ENCODE measurements at regions not wholly inside any gene's neighbourhood (a gene's known extent, or its start where the extent isn't known, plus 50 kb on each side); places are given as distances from the start of the nearest gene placed in this dataset.

DNA sequence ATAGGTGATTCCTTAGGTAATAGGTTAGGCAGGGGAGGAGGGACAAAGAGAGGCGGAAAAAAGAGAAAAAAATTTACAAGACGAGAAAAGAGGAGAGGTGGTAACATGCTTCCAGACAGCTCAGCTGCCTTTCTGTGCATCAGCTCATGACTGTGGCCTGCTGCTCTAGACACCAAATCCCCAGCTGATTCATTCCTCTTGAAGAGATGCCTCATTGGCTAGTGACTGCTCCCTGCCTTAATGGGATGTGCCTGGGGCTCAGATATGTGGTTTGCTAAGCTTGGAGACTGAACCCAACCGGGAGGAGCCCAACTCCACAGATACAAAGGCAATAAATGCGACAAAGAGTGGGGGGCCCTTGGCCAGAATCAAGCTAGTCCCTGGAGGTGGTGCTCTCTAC lies 105.9 kb upstream of the FAM20A start:
- Mint-ChIP-seq H3K4me3 (no peak overlapping the region), H3K4me1 (ENCODE audit: low read depth) (no peaks in the 10 kb centered on the region), H3K27ac (no peak overlapping the region), H3K9me3 (no peaks in the 10 kb centered on the region), H3K27me3 (ENCODE audit: low read depth) (peaks cover 12% of the 10 kb centered on the region), H3K36me3 (ENCODE audit: low read depth) (no peaks in the 10 kb centered on the region)

DNA sequence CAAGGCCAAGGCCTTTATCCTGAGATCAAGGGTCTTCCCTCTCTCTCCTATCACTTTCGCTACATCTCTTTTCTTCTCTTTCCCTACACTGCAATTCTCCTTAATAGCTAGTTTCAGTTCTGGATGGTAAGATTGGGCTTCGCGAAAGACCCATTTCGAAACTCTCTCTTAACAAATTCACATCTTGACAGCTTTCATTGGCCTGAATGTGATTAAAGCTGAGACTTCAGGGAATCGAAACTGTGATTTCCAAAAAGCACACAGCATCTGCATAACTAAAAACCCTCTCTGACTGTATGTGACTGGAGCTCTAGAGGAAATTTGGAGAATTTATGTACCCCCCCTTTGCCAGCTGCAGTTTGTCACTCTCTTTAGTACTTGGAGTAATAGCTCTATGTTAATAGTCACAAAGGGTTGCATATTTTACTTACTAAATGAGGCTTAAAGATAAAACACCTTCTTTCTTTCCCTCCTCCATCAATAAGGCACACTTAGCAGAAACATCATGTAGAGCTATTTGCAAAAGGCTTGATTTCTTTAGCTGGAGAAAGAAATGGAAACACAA lies 105.3 kb upstream of the FAM20A start:
- Mint-ChIP-seq H3K27me3 (ENCODE audit: low read depth) (peaks cover 12% of the 10 kb centered on the region), H3K4me1 (ENCODE audit: low read depth) (no peaks in the 10 kb centered on the region), H3K9me3 (no peaks in the 10 kb centered on the region), H3K27ac (no peak overlapping the region), H3K36me3 (ENCODE audit: low read depth) (no peaks in the 10 kb centered on the region), H3K4me3 (no peak overlapping the region)

DNA sequence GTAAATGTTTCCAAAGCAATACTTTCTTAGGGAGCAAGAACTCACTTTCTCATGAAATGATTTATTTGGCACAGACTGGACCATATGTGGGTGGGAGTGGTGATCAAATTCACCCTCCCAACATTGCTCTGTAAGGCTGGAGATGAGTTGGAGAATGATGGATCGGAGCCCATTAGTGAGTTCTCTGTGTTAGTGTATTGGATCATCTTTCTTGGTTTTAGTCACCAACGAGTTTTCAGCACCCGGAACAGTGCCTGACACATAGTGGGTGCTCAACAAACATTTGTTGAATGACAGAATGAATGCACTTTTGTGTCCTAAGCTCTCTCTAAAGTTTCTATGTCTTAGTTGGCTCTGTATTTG lies 104.5 kb upstream of the FAM20A start:
- Mint-ChIP-seq H3K27me3 (ENCODE audit: low read depth) (peaks cover 4% of the 10 kb centered on the region), H3K4me1 (ENCODE audit: low read depth) (no peaks in the 10 kb centered on the region), H3K36me3 (ENCODE audit: low read depth) (no peaks in the 10 kb centered on the region), H3K9me3 (no peaks in the 10 kb centered on the region), H3K27ac (no peak overlapping the region), H3K4me3 (no peak overlapping the region)

DNA sequence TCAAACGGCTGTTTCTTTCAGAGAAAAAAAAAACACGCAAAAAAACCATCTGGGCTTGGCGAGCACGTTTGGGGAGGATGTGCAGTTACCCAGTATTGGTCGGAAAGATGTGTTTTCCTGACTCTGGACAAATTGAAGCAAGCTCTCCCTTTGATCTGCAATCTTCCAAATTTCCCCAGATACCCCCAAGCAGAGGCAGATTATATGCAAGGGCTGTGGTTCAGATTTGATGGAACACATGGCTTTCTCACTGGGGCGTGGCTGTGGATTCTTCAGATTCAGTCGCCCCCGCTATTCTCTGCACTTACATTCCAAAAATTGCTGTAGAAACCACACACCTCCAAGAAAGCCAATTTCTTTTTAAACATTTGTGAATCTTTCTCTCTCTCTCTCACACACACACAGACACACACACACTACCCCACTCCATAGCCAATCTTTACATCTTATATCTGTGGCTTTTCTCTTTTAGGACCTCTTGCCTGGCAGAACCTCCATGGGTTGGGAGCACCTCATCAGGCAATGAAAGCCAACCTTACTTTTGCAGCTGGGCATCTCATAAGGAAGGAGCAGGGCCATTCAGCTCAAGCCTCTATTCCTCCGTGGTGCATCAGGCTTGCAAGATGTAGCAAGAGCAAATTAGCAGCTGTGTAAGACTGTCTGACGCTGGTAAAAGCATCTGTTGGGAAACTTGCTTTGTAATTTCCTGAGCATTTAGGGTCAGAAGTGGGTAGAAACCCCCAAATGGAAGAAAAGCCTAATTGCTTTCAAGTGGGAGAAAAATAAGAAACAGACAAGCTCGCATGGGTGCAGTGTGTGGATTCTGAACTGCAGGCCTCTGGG lies 103.9 kb upstream of the FAM20A start:
- Mint-ChIP-seq H3K4me3 (no peak overlapping the region), H3K4me1 (ENCODE audit: low read depth) (no peaks in the 10 kb centered on the region), H3K9me3 (no peaks in the 10 kb centered on the region), H3K27ac (no peak overlapping the region), H3K27me3 (ENCODE audit: low read depth) (peaks cover 3% of the 10 kb centered on the region), H3K36me3 (ENCODE audit: low read depth) (no peaks in the 10 kb centered on the region)

DNA sequence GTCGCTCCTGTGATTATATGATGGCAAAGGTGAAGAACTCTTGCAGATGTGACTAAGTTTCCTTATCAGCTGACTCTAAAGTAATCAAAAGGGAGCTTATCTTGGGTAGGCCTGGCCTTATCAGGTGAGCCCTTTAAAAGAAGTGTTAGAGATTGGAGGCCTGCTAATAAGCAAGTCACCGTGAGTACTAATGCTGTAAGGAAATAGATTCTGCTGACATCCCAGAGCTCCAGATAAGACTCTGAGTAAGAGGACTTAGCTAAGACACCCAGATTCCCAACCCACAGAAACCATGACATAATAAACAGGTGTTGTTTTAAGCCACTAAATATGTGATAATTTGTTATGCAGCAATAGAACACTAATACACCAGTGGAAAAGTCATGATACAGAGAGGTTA lies 99.9 kb upstream of the FAM20A start:
- Mint-ChIP-seq H3K27ac (no peak overlapping the region), H3K9me3 (no peaks in the 10 kb centered on the region), H3K4me1 (ENCODE audit: low read depth) (no peaks in the 10 kb centered on the region), H3K4me3 (no peak overlapping the region), H3K27me3 (ENCODE audit: low read depth) (peaks cover 3% of the 10 kb centered on the region), H3K36me3 (ENCODE audit: low read depth) (no peaks in the 10 kb centered on the region)

DNA sequence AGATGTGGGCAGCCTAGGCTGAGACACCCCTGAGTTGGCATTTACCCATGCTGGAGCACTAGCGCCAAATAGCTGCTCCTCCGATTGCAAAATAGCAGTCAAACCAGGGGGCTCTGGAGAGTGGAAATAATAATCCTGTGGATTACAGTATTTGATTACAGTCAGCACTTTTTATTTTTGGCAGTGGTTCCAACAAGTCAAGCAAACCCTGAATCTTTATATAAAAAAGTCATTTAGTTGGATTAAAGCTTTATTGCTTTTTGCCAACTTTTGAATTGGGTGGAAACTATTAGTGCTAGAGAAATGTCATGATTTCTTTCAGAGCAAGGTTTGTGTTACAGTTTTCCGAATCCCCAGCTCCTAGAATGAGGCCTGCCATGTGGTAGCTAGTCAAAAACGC lies 99.3 kb upstream of the FAM20A start:
- Mint-ChIP-seq H3K27ac (no peak overlapping the region), H3K4me1 (ENCODE audit: low read depth) (no peaks in the 10 kb centered on the region), H3K27me3 (ENCODE audit: low read depth) (peaks cover 3% of the 10 kb centered on the region), H3K36me3 (ENCODE audit: low read depth) (no peaks in the 10 kb centered on the region), H3K4me3 (no peak overlapping the region), H3K9me3 (no peaks in the 10 kb centered on the region)

DNA sequence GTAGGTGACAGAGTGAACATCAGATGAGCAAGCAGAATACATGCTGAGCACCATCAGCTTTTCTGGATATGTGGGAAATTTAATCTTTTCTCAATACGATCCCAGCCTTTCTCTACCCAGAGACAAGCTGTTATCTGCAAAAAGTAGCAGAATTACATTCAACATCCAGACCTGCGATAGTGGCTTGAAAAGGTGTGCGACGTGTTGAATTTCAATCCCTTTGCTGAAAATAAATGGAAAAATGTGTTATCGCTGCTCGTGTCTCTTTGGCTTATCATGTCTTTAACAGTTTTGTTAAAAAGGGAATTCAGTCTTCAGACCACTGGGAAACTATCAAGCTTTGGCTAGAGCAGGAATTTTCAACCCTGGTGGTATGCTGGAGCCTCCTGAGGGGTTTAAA lies 98.8 kb upstream of the FAM20A start:
- H3K27ac Mint-ChIP-seq = no peak overlapping the region
- H3K4me1 Mint-ChIP-seq (ENCODE audit: low read depth) = no peaks in the 10 kb centered on the region
- H3K27me3 Mint-ChIP-seq (ENCODE audit: low read depth) = peaks cover 3% of the 10 kb centered on the region
- no peaks in the 10 kb centered on the region for H3K36me3 Mint-ChIP-seq (ENCODE audit: low read depth)
- no peak overlapping the region for H3K4me3 Mint-ChIP-seq
- no peaks in the 10 kb centered on the region for H3K9me3 Mint-ChIP-seq

DNA sequence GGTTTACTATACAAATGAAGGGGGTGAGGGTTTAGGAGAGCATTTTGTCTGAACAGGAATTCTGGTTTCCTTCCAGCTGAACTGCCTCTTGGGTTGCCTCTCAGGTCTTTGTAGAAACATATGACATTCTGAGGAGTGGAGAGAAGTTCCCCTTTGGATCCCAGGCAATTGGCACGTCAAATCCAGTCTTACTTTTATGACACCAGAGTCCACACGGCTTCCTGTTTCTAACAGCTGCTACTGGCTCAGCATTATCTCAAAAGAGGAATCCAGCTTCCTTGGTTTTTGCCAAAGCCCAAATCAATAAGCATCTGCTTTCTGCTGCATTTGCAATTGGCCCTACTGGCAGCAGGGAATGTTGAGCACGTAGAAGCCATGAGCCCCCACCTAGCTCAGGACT lies 97.6 kb upstream of the FAM20A start:
- no peak overlapping the region for H3K4me3 Mint-ChIP-seq
- H3K27me3 Mint-ChIP-seq (ENCODE audit: low read depth) = peaks cover 3% of the 10 kb centered on the region
- H3K4me1 Mint-ChIP-seq (ENCODE audit: low read depth) = no peaks in the 10 kb centered on the region
- H3K9me3 Mint-ChIP-seq = no peaks in the 10 kb centered on the region
- H3K36me3 Mint-ChIP-seq (ENCODE audit: low read depth) = no peaks in the 10 kb centered on the region
- no peak overlapping the region for H3K27ac Mint-ChIP-seq

DNA sequence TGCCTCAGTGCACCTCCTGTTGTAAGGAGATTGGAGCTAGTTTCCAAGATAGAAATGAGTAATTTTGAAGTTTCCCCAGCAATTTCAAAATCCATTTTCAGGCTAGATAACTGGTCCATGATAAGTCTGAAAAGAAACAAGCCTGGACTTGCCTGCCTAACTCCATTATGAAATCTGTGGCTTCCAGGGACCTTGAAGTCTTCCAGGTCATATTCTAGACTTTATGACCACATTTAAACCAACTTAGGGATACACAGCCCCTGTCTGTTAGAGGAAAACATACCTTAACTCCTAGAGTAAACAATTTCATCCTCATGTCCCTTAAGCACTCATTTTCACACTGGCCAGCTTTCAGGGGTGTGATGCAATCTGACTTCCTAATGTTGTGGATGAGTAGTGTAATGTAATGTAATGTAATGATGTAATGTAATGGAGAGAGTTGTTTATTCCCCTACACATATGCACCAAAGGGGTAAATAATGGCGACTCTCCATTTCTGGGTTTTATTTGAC lies 96.7 kb upstream of the FAM20A start:
- Mint-ChIP-seq H3K27me3 (ENCODE audit: low read depth) (no peaks in the 10 kb centered on the region), H3K4me1 (ENCODE audit: low read depth) (no peaks in the 10 kb centered on the region), H3K27ac (no peak overlapping the region)

DNA sequence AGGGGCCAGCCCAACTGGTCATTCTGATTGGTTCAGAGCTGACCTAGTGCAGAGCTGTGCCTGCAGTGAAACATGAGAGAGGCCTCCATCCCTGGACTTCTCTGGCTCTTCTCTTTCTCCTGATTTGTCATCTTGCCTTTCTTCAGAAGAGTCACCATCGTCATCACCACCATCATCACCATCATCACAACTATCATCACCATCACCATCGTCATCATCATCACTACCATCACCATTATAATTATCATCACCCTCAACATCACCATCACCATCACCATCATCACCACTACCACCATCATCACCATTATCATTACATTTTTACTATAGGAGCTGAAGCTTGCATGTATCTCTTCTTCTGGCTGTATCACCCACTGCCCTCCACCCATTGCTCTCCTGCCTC lies 94.5 kb upstream of the FAM20A start:
- H3K36me3 Mint-ChIP-seq (ENCODE audit: low read depth) = no peaks in the 10 kb centered on the region
- H3K27me3 Mint-ChIP-seq (ENCODE audit: low read depth) = peaks cover 2% of the 10 kb centered on the region
- H3K4me3 Mint-ChIP-seq = no peak overlapping the region
- H3K27ac Mint-ChIP-seq = no peak overlapping the region
- no peaks in the 10 kb centered on the region for H3K9me3 Mint-ChIP-seq
- no peaks in the 10 kb centered on the region for H3K4me1 Mint-ChIP-seq (ENCODE audit: low read depth)

More for the DNA sequence above, 96.7 kb upstream of the FAM20A start:
- Mint-ChIP-seq H3K9me3 (no peaks in the 10 kb centered on the region), H3K4me3 (no peak overlapping the region), H3K36me3 (ENCODE audit: low read depth) (no peaks in the 10 kb centered on the region)

DNA sequence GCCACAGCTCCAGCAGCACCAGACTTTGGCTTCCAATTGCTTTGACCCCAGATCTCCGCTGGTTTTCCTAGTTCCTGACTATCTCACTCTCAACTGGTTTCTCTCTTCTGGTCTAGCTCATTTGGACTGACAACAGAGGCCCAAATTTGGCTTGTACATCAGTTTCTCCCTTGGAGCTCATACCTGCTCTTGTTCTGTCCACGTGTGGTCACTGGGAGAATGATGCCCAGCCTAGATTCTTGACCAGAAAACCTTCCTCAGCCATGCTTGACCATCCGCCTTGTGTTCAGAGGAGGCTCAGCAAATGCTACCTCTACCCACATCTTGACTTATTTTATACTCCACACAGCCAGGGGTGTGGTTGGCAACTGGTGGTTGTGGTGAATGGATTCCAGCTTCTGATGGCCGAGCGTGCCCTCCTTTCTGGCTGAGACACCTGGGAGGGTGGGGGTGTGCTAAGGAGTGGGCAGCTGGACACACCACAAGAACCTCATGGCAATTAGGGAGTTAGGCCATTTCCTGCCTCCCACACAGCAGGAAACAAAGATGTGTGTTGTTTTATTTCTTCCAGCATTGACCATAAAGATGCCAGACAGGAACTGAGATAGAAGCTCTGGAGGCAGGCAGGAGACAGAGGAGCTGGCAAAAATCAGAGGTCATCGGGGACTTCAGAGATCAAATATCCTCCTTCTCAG lies 93.8 kb upstream of the FAM20A start:
- Mint-ChIP-seq H3K9me3 (no peaks in the 10 kb centered on the region), H3K4me1 (ENCODE audit: low read depth) (no peaks in the 10 kb centered on the region), H3K4me3 (no peak overlapping the region), H3K27ac (no peak overlapping the region), H3K36me3 (ENCODE audit: low read depth) (no peaks in the 10 kb centered on the region), H3K27me3 (ENCODE audit: low read depth) (peaks cover 4% of the 10 kb centered on the region)

DNA sequence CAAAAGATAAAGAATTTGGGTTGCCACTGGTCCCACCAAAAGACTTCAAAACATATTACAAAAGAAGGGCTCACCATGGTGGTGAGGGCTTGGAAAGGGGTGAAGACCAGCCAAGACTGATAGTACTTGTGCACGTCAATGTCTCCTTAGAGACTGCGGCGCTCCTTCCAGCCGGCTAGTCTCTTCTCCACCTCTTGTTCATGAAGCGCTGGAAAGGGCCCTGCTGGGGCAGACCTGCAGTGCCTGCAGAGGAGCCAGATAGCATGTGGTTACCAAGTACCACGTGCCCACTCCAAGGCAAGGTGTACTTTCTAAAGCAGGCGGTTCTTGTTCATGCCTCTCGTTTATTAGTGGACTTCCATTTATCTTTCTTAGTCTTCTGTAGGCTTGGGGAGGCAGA lies 92.7 kb upstream of the FAM20A start:
- H3K27ac Mint-ChIP-seq = no peak overlapping the region
- H3K4me3 Mint-ChIP-seq = no peak overlapping the region
- no peaks in the 10 kb centered on the region for H3K36me3 Mint-ChIP-seq (ENCODE audit: low read depth)
- peaks cover 4% of the 10 kb centered on the region for H3K27me3 Mint-ChIP-seq (ENCODE audit: low read depth)
- H3K4me1 Mint-ChIP-seq (ENCODE audit: low read depth) = no peaks in the 10 kb centered on the region
- no peaks in the 10 kb centered on the region for H3K9me3 Mint-ChIP-seq

DNA sequence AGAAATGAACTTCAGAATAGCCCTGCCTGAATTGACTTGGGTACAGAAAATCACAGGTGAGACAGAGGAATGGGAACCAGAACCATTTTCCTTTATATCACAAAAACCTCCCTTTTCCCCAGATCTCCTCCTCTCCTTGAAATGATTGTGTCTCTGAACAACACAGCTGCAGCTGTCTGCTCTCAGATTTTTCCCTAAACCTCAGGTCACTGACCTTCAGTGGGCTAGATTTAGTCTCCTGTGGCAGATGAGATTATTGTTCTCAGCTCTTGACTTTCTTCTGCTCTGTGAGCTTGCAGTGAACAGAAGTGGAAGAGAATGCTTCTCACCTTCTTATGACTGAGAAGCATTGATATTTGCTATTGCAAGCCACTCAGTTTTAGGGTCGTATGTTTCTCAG lies 92.3 kb upstream of the FAM20A start:
- no peaks in the 10 kb centered on the region for H3K9me3 Mint-ChIP-seq
- H3K36me3 Mint-ChIP-seq (ENCODE audit: low read depth) = no peaks in the 10 kb centered on the region
- H3K4me1 Mint-ChIP-seq (ENCODE audit: low read depth) = no peaks in the 10 kb centered on the region
- peaks cover 4% of the 10 kb centered on the region for H3K27me3 Mint-ChIP-seq (ENCODE audit: low read depth)
- no peak overlapping the region for H3K4me3 Mint-ChIP-seq
- H3K27ac Mint-ChIP-seq = no peak overlapping the region

DNA sequence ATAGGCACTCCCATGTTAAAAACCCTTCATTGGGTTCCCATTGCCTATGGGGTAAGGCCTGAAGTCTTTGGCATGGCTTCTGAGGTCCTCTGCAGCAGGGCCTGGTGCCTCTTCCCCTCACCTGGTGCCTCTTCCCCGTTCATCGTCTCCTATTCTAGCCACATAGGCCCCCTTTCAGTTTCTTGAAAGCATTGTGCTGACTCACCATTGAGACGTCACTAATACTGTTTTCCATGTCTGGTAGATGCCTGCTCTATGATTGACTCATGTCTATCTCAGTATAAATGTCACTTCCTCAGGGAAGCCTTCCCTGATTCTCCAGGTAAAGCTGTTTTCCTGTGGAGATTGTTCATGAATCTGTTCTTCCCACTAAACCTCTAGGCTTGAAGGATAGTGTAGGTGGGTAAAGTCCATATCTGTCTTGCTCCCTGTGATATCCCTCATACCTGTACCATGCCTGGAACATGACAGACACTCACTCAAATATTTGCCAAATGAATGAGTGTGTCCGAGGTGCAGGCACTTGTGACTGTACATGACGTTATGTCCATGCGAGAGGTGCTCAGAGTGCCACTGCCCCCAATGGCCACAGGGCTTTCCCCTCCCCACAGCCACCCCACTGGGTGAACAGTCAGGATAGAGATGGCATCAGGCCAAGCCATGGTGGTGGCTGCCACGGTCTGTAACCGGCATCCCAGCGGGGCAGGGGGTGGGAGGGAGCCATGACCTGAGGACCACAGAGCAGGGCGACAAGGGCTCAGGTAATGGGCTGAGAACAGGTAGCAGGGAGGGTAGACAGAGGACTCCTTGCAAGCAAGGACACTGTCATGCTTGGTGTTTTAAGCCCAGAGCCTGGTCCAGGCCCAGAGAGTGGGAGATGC lies 85.2 kb upstream of the FAM20A start:
- Mint-ChIP-seq H3K36me3 (ENCODE audit: low read depth) (no peaks in the 10 kb centered on the region), H3K4me3 (no peak overlapping the region), H3K4me1 (ENCODE audit: low read depth) (no peaks in the 10 kb centered on the region), H3K9me3 (no peaks in the 10 kb centered on the region), H3K27ac (no peak overlapping the region), H3K27me3 (ENCODE audit: low read depth) (peaks cover 4% of the 10 kb centered on the region)
